Peyer's patch (tissue), 4 donors: ENCODE measurements at regions not wholly inside any gene's neighbourhood (a gene's known extent, or its start where the extent isn't known, plus 50 kb on each side); places are given as distances from the start of the nearest gene placed in this dataset.

Experiments used
- CTCF ChIP-seq, 6 experiments: fragments of 450-650 bp in 4 of 6; fragments of 200-600 bp in 2 of 6; sonication (generic) in 1 of 6; IDR thresholded peaks; one replicate each; pipeline ENCODE4 v1.5.1; 2017 to 2019; ENCODE audit warnings: antibody characterized with exemption in 6 of 6, mild to moderate bottlenecking in 3 of 6, moderate library complexity in 1 of 6
- POLR2A ChIP-seq, 2 donors: fragments of 450-650 bp; IDR thresholded peaks; one replicate each; pipeline ENCODE4 v1.5.1; 2017; ENCODE audit warnings: antibody characterized with exemption in 2 of 2, mild to moderate bottlenecking in 2 of 2, moderate library complexity in 2 of 2

GRCh38 chr5:42943931-42944631 lies 96.0 kb downstream of the ANXA2R start:
- TF ChIP-seq CTCF (IDR thresholded peaks at IDR 0.05) = no peak
- TF ChIP-seq POLR2A (IDR thresholded peaks at IDR 0.05) = no peak
